ENCODE measurements at regions not wholly inside any gene's neighbourhood (a gene's known extent, or its start where the extent isn't known, plus 50 kb on each side); places are given as distances from the start of the nearest gene placed in this dataset.

- TF ChIP-seq CTCF (IDR thresholded peaks at IDR 0.05; ENCODE audit: insufficient read depth, low read length) (no peak), REST (IDR thresholded peaks at IDR 0.05; ENCODE audit: insufficient replicate concordance, low read depth) (no peak), SPI1 (IDR thresholded peaks at IDR 0.05; ENCODE audit: borderline replicate concordance, low read depth) (no peak), POLR2AphosphoS5 (IDR thresholded peaks at IDR 0.05; ENCODE audit: low read depth) (no peak), GABPA (IDR thresholded peaks at IDR 0.05; ENCODE audit: low read depth) (no peak)
These were observed 67.9 kb upstream of the API5 start for GRCh38 chr11:43243927-43244326.
